ENCODE measurements at regions not wholly inside any gene's neighbourhood (a gene's known extent, or its start where the extent isn't known, plus 50 kb on each side); places are given as distances from the start of the nearest gene placed in this dataset.

DNA sequence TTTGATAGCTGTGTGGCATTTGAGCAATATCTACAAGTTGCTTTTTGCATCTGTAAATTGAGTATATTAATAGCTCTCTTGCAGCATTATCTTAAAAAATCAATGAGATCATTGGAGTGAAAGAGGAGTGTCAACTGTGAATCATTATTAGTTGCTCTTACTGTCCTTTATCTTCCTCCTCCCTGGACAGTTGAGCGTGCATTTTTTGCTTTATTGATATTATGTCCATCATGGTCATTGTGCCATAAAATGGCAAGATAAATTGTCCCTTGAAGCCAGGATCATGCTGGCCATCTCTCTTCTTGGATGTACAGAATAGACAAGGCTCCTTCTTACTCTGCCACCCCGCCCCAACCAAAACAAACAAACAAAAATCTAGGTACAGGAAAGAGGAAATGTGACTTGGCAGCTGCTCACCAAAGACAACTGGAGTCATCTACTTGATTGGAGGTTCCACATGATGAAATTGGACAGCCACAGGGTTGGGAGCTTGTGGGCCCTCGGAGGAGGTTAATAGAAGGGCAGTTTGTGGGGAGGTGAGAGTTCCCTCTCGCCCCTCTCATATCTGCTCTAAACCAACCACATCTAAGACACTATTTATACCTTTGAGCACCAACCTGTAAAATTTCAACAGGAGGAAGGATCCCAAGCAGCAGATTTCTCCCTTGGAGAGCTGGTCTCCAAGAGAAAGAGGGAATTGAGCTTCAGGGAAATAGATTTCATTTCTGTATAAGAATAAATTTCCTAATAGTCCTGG is 252.7 kb downstream of the SKIDA1 start:
- H4K20me1 ChIP-seq (ENCODE audit: insufficient read depth, low read length): no peaks in the 10 kb centered on the region
- ATAC-seq (ENCODE audit: insufficient read depth, low read depth) (no peak), DNase-seq (no peak)
- no peaks in the 10 kb centered on the region for H3K27me3 ChIP-seq (ENCODE audit: insufficient read depth, low read length, poor library complexity)
- H3K9me3 ChIP-seq (ENCODE audit: insufficient read depth, low read length, severe bottlenecking): no peaks in the 10 kb centered on the region
- no peak overlapping the region for H3K4me2 ChIP-seq (ENCODE audit: insufficient read depth, low read length)
- no peak overlapping the region for H2AFZ ChIP-seq (ENCODE audit: low read depth, low read length)
- TF ChIP-seq, protein P1, sequence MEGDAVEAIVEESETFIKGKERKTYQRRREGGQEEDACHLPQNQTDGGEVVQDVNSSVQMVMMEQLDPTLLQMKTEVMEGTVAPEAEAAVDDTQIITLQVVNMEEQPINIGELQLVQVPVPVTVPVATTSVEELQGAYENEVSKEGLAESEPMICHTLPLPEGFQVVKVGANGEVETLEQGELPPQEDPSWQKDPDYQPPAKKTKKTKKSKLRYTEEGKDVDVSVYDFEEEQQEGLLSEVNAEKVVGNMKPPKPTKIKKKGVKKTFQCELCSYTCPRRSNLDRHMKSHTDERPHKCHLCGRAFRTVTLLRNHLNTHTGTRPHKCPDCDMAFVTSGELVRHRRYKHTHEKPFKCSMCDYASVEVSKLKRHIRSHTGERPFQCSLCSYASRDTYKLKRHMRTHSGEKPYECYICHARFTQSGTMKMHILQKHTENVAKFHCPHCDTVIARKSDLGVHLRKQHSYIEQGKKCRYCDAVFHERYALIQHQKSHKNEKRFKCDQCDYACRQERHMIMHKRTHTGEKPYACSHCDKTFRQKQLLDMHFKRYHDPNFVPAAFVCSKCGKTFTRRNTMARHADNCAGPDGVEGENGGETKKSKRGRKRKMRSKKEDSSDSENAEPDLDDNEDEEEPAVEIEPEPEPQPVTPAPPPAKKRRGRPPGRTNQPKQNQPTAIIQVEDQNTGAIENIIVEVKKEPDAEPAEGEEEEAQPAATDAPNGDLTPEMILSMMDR (IDR thresholded peaks at IDR 0.05; ENCODE audit: borderline replicate concordance, extremely low read depth, low read length, poor library complexity, severe bottlenecking): no peak
- no peak for TF ChIP-seq EZH2 (IDR thresholded peaks at IDR 0.05; ENCODE audit: borderline replicate concordance, low read depth, low read length, severe bottlenecking)
- H3K4me3 ChIP-seq (ENCODE audit: low read depth in 1 of 2, low read length in 2 of 2): no peak overlapping the region
- no peaks in the 10 kb centered on the region for H3K36me3 ChIP-seq (ENCODE audit: insufficient read depth, low read length)
- H3K27ac ChIP-seq (ENCODE audit: low read length): no peak overlapping the region
- H3K9ac ChIP-seq (ENCODE audit: low read depth, low read length): no peak overlapping the region
- H3K4me1 ChIP-seq (ENCODE audit: insufficient read depth, low read length): no peaks in the 10 kb centered on the region
- no peaks in the 10 kb centered on the region for H3K79me2 ChIP-seq (ENCODE audit: insufficient read depth, low read length)

DNA sequence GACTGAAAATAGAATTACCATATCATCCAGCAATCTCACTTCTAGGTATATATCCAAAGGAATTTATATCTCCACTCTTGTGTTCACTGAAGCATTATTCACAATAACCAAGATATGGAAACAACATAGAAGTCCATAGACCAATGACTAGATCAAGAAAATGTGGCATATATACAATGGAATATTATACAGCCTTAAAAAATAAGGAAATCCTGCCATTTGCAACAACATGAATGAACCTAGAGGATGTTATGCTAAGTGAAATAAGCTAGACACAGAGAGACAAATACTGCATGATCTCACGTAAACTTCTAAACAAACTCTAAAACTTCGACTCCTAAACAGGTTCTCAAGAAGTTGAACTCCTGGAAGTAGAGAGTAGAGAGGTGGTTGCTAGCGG is 254.5 kb downstream of the SKIDA1 start:
- H3K4me2 ChIP-seq (ENCODE audit: insufficient read depth, low read length): no peak overlapping the region
- no peaks in the 10 kb centered on the region for H3K9me3 ChIP-seq (ENCODE audit: insufficient read depth, low read length, severe bottlenecking)
- no peak overlapping the region for H2AFZ ChIP-seq (ENCODE audit: low read depth, low read length)
- DNase-seq (no peak), ATAC-seq (ENCODE audit: insufficient read depth, low read depth) (no peak)
- no peak overlapping the region for H3K4me3 ChIP-seq (ENCODE audit: low read depth in 1 of 2, low read length in 2 of 2)
- TF ChIP-seq, protein P1 (IDR thresholded peaks at IDR 0.05; ENCODE audit: borderline replicate concordance, extremely low read depth, low read length, poor library complexity, severe bottlenecking): no peak
- no peak for TF ChIP-seq EZH2 (IDR thresholded peaks at IDR 0.05; ENCODE audit: borderline replicate concordance, low read depth, low read length, severe bottlenecking)
- H3K27me3 ChIP-seq (ENCODE audit: insufficient read depth, low read length, poor library complexity): no peaks in the 10 kb centered on the region
- no peaks in the 10 kb centered on the region for H3K36me3 ChIP-seq (ENCODE audit: insufficient read depth, low read length)
- no peak overlapping the region for H3K27ac ChIP-seq (ENCODE audit: low read length)
- no peaks in the 10 kb centered on the region for H3K4me1 ChIP-seq (ENCODE audit: insufficient read depth, low read length)
- H3K79me2 ChIP-seq (ENCODE audit: insufficient read depth, low read length): no peaks in the 10 kb centered on the region
- H3K9ac ChIP-seq (ENCODE audit: low read depth, low read length): no peak overlapping the region
- no peaks in the 10 kb centered on the region for H4K20me1 ChIP-seq (ENCODE audit: insufficient read depth, low read length)

DNA sequence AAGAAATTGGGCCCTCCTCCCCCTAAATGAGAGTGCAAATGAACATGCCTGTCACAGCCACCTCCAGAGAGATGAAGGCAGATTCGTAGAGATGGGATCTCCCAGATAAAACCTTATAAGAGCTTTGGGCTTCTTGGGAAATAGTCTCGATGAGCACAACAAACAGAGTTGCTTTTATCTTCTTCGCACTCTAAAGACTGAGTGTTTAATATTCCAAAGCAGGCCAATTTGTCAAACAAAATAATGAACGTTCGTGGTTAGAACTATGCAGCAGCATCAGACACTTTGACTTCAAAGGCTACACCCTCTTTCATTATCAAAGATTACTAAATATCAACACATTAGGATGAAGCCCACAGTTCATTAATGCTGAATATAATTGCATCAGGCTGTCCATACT is 256.2 kb downstream of the SKIDA1 start:
- Histone ChIP-seq H3K79me2 (ENCODE audit: insufficient read depth, low read length) (no peaks in the 10 kb centered on the region), H3K4me2 (ENCODE audit: insufficient read depth, low read length) (no peak overlapping the region), H3K27ac (ENCODE audit: low read length) (no peak overlapping the region), H4K20me1 (ENCODE audit: insufficient read depth, low read length) (no peaks in the 10 kb centered on the region), H3K9ac (ENCODE audit: low read depth, low read length) (no peak overlapping the region), H3K36me3 (ENCODE audit: insufficient read depth, low read length) (no peaks in the 10 kb centered on the region), H3K9me3 (ENCODE audit: insufficient read depth, low read length, severe bottlenecking) (no peaks in the 10 kb centered on the region), H3K4me3 (ENCODE audit: low read depth in 1 of 2, low read length in 2 of 2) (no peak overlapping the region), H2AFZ (ENCODE audit: low read depth, low read length) (no peak overlapping the region), H3K27me3 (ENCODE audit: insufficient read depth, low read length, poor library complexity) (no peaks in the 10 kb centered on the region), H3K4me1 (ENCODE audit: insufficient read depth, low read length) (no peaks in the 10 kb centered on the region)
- DNase-seq (no peak), ATAC-seq (ENCODE audit: insufficient read depth, low read depth) (no peak)
- TF ChIP-seq, protein P1 (IDR thresholded peaks at IDR 0.05; ENCODE audit: borderline replicate concordance, extremely low read depth, low read length, poor library complexity, severe bottlenecking): no peak
- no peak for TF ChIP-seq EZH2 (IDR thresholded peaks at IDR 0.05; ENCODE audit: borderline replicate concordance, low read depth, low read length, severe bottlenecking)

Data from DND-41 (cell line).